CD14-positive monocyte (primary cell): ENCODE measurements at regions not wholly inside any gene's neighbourhood (a gene's known extent, or its start where the extent isn't known, plus 50 kb on each side); places are given as distances from the start of the nearest gene placed in this dataset.

ENCODE experiments used
- DNase-seq, 3 donors: peaks; one replicate each; pipeline ENCODE4 v3.0.0-alpha.2; 2011 to 2022
- H2AFZ ChIP-seq: 2 replicates; pipeline ENCODE4 v1.6.0; 2012; ENCODE audit warnings: mild to moderate bottlenecking, low read depth, low read length, inconsistent platforms; ENCODE audit not compliant: insufficient read depth, poor library complexity, severe bottlenecking
- H3K27ac ChIP-seq, 2 donors: 1 replicate in 1 of 2; 2 replicates in 1 of 2; pipeline ENCODE4 v1.5.1; 2012 to 2013; ENCODE audit warnings: low read length in 2 of 2, control low read depth in 1 of 2, inconsistent platforms in 1 of 2, low read depth in 1 of 2, mild to moderate bottlenecking in 1 of 2
- H3K27me3 ChIP-seq, 2 donors: one replicate each; pipeline versions ENCODE4 v1.6.0 to v1.6.1; 2011 to 2013; ENCODE audit warnings: low read length in 2 of 2; ENCODE audit not compliant: control insufficient read depth in 2 of 2, insufficient read depth in 2 of 2
- H3K36me3 ChIP-seq, 2 donors: replicated peaks in 1 of 2; 1 replicate in 1 of 2; 2 replicates in 1 of 2; pipeline versions ENCODE4 v1.5.1 to v1.6.1; 2012 to 2013; ENCODE audit warnings: low read length in 2 of 2, control low read depth in 1 of 2, inconsistent platforms in 1 of 2, mild to moderate bottlenecking in 1 of 2; ENCODE audit not compliant: insufficient read depth in 2 of 2, control insufficient read depth in 1 of 2
- H3K4me1 ChIP-seq, 2 donors: 1 replicate in 1 of 2; 2 replicates in 1 of 2; pipeline versions ENCODE4 v1.5.1 to v1.6.1; 2012 to 2013; ENCODE audit warnings: low read length in 2 of 2, control low read depth in 1 of 2, inconsistent platforms in 1 of 2, mild to moderate bottlenecking in 1 of 2, moderate library complexity in 1 of 2; ENCODE audit not compliant: insufficient read depth in 2 of 2, control insufficient read depth in 1 of 2
- H3K4me2 ChIP-seq: replicated peaks from 2 replicates; pipeline ENCODE3; 2012; ENCODE audit warnings: low read length, moderate library complexity, mild to moderate bottlenecking; ENCODE audit not compliant: poor library complexity, severe bottlenecking; ENCODE audit errors: extremely low read depth
- H3K4me3 ChIP-seq, 3 experiments: fragments of 200-600 bp in 1 of 3; sonication (generic) in 1 of 3; replicated peaks in 1 of 3; 1 replicate in 2 of 3; 2 replicates in 1 of 3; pipeline ENCODE4 v1.5.1; 2011 to 2013; ENCODE audit warnings: low read length in 3 of 3, mild to moderate bottlenecking in 3 of 3, control low read depth in 2 of 3, low read depth in 2 of 3, inconsistent platforms in 1 of 3, moderate library complexity in 1 of 3
- H3K79me2 ChIP-seq: 2 replicates; pipeline ENCODE4 v1.6.0; 2012; ENCODE audit warnings: mild to moderate bottlenecking, control low read depth, inconsistent platforms, low read length, moderate library complexity; ENCODE audit not compliant: insufficient read depth
- H3K9ac ChIP-seq: 2 replicates; pipeline ENCODE4 v1.6.0; 2017; ENCODE audit warnings: low read length, mild to moderate bottlenecking; ENCODE audit not compliant: insufficient read depth, poor library complexity, severe bottlenecking
- H3K9me3 ChIP-seq, 2 donors: replicated peaks in 1 of 2; 1 replicate in 1 of 2; 2 replicates in 1 of 2; pipeline versions ENCODE4 v1.5.1 to v1.6.1; 2012 to 2013; ENCODE audit warnings: low read length in 2 of 2, control low read depth in 1 of 2; ENCODE audit not compliant: control insufficient read depth in 1 of 2, insufficient read depth in 1 of 2
- H4K20me1 ChIP-seq: 2 replicates; pipeline ENCODE4 v1.6.0; 2012; ENCODE audit warnings: mild to moderate bottlenecking, low read length, control low read depth, moderate library complexity; ENCODE audit not compliant: insufficient read depth
- H3K27ac Mint-ChIP-seq, 7 donors: one replicate each; pipeline ENCODE4 v1.8.0; 2020; ENCODE audit warnings: mild to moderate bottlenecking in 7 of 7, mixed read lengths in 7 of 7, moderate library complexity in 6 of 7, inconsistent platforms in 2 of 7
- H3K27me3 Mint-ChIP-seq, 3 donors: one replicate each; pipeline ENCODE4 v1.8.0; 2021 to 2022; ENCODE audit warnings: low read depth in 3 of 3, mild to moderate bottlenecking in 3 of 3, mixed read lengths in 3 of 3, moderate library complexity in 3 of 3, inconsistent platforms in 1 of 3
- H3K36me3 Mint-ChIP-seq, 2 donors: one replicate each; pipeline ENCODE4 v1.8.0; 2020; ENCODE audit warnings: mixed read lengths in 2 of 2, inconsistent platforms in 1 of 2, mild to moderate bottlenecking in 1 of 2
- H3K4me1 Mint-ChIP-seq: one replicate; pipeline ENCODE4 v1.8.0; 2020; ENCODE audit warnings: mild to moderate bottlenecking, mixed read lengths
- H3K4me3 Mint-ChIP-seq, 2 donors: one replicate each; pipeline ENCODE4 v1.8.0; 2020; ENCODE audit warnings: mild to moderate bottlenecking in 2 of 2, mixed read lengths in 2 of 2, moderate library complexity in 1 of 2
- H3K9me3 Mint-ChIP-seq, 7 donors: one replicate each; pipeline ENCODE4 v1.8.0; 2020 to 2022; ENCODE audit warnings: mixed read lengths in 7 of 7, mild to moderate bottlenecking in 6 of 7, moderate library complexity in 6 of 7, inconsistent platforms in 2 of 7
- CTCF ChIP-seq: fragments of 200-600 bp; IDR thresholded peaks from one replicate; pipeline ENCODE4 v1.8.0; 2022; ENCODE audit warnings: antibody characterized with exemption, mild to moderate bottlenecking
- WGBS: methylation state at CpG from one replicate; pipeline ENCODE4 v1.1.5; 2013; ENCODE audit warnings: missing lambda C conversion rate; ENCODE audit not compliant: insufficient coverage; 5-methylcytosine and 5-hydroxymethylcytosine counted together
- intact Hi-C, 2 donors: fragments of 100-400 bp; cut with micrococcal nuclease; formaldehyde crosslinking; loops; one replicate each; pipeline versions ENCODE4 v1.15.0 to v1.15.1; 2023

GRCh38 chr1:29960156-29960755 is 723.9 kb downstream of the PTPRU start:
- Histone ChIP-seq H3K4me1 (no peaks in the 10 kb centered on the region), H3K27ac (no peak overlapping the region), H3K36me3 (no peaks in the 10 kb centered on the region), H3K27me3 (no peaks in the 10 kb centered on the region), H3K4me2 (no peak overlapping the region), H3K4me3 (no peak overlapping the region), H3K79me2 (no peaks in the 10 kb centered on the region), H2AFZ (no peak overlapping the region), H3K9ac (no peak overlapping the region), H3K9me3 (no peaks in the 10 kb centered on the region), H4K20me1 (no peaks in the 10 kb centered on the region)
- no peak overlapping the region for H3K27ac Mint-ChIP-seq
- intact Hi-C loops: no loop called here
- H3K9me3 Mint-ChIP-seq: peaks cover 0 to 7% (median 0%) of the 10 kb centered on the region in 7 donors
- H3K4me1 Mint-ChIP-seq: no peaks in the 10 kb centered on the region
- no peak for TF ChIP-seq CTCF
- 84% methylated on average over 9 of the region's 10 CpGs for WGBS
- DNase-seq: no peak
- H3K4me3 Mint-ChIP-seq: no peak overlapping the region
- H3K27me3 Mint-ChIP-seq: peaks cover 2 to 9% (median 7%) of the 10 kb centered on the region in 3 donors
- no peaks in the 10 kb centered on the region for H3K36me3 Mint-ChIP-seq

GRCh38 chr1:29959356-29959755 is 723.0 kb downstream of the PTPRU start:
- Histone ChIP-seq H3K27ac (no peak overlapping the region), H3K4me3 (no peak overlapping the region), H3K9ac (no peak overlapping the region), H3K36me3 (no peaks in the 10 kb centered on the region), H3K9me3 (no peaks in the 10 kb centered on the region), H3K27me3 (no peaks in the 10 kb centered on the region), H2AFZ (no peak overlapping the region), H4K20me1 (no peaks in the 10 kb centered on the region), H3K79me2 (no peaks in the 10 kb centered on the region), H3K4me2 (no peak overlapping the region), H3K4me1 (no peaks in the 10 kb centered on the region)
- Mint-ChIP-seq H3K9me3 (peaks cover 0 to 7% (median 0%) of the 10 kb centered on the region in 7 donors), H3K27ac (no peak overlapping the region), H3K36me3 (no peaks in the 10 kb centered on the region), H3K4me1 (no peaks in the 10 kb centered on the region), H3K4me3 (no peak overlapping the region), H3K27me3 (peaks cover 0 to 9% (median 9%) of the 10 kb centered on the region in 3 donors)
- 91% methylated on average over 4 of the region's 4 CpGs for WGBS
- no peak for DNase-seq
- TF ChIP-seq CTCF: no peak
- intact Hi-C loops: no loop called here
